ENCODE measurements at regions not wholly inside any gene's neighbourhood (a gene's known extent, or its start where the extent isn't known, plus 50 kb on each side); places are given as distances from the start of the nearest gene placed in this dataset.
"Not testable (repeated sequence)": the region's sequence is repeated elsewhere in the genome, so short reads cannot be mapped to it uniquely, and the experiment has no call there.

DNA sequence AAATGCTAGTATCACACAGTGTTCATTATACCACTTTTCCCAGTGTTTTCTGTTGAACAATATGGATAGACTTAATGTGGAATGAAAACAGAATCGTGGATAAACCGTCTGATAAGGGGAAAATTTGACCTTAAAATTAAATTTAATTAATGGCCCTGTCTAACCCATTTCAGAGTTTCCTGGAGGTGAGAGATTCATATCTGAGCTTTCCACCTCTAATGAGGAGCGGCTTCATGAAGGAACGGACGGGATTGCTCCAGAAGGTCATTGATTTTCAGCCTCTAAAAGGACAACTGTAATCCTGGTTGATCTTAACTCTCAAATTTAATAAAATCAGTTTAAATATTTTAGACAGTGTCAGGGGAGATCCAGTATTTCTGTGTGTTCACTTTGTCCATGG lies 874.9 kb downstream of the GRID1 start:
- no peak for DNase-seq

DNA sequence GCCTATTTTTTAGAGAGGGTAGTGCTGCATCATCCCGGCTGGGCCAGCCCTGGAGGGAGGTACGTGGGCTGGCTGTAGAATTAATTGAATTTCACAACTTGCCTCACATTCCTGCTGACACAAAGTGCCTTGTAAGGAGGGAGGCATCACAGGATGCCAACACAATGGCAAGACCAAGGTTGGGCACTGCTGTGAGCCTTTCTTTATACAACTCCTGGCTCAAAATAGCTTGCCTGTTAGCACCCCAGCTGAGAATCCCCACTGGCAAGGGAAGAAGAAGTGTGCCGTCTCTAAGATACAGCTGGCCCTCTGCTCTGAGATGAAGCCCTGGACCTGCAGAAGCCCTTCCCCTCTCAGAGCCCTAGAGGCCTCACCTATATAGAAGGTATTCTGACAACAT lies 873.9 kb downstream of the GRID1 start:
- DNase-seq, result no peak

DNA sequence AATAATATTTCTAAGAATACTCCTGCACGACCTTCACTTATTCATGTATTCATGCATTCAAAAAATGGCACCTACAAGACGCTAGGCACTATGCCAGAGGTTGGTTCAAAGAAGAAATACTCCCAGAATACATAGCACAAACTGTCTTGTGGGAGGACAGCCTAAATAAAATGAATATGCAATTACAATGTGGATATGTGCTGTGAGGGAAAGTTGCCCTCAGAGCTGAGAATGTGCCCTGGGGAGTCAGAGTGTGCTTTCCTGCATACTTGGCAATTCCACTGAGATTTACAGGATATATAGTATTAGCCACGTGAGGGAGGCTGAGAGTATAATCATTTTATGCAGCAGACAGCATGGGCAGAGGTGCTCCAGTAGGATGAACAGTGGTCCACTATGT lies 872.9 kb downstream of the GRID1 start:
- DNase-seq, result no peak

DNA sequence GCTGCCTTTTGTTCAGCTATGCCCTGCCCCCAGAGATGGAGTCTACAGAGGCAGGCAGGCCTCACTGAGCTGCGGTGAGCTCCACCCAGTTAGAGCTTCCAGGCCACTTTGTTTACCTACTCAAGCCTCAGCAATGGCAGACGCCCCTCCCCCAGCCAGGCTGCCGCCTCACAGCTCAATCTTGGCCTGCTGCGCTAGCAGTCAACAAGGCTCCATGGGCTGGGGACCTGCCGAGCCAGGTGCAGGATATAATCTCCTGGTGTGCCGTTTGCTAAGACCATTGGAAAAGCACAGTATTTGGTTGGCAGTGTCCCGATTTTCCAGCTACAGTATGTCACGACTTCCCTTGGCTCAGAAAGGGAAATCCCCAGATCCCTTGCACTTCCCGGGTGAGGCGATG lies 862.0 kb downstream of the GRID1 start:
- not testable (repeated sequence) for DNase-seq

DNA sequence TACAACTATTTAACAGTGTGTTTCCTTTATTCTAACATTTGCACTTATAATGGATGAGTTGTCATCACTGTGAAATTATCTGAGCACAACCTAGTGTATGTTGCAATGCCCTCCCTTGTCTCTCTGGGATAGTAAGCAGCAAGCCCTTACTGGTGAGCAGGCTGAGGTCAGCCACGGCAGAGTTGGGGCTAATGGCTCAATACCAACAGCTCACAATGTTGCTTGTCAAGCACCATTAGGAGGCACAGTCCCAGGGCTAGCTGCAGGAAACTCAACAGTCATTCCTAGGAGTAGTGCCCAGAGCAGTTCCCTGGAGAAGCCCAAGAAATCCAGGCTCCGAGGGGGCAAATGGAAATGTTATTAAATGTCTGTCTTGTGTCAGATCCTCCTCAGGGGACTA lies 858.4 kb downstream of the GRID1 start:
- no peak for DNase-seq

DNA sequence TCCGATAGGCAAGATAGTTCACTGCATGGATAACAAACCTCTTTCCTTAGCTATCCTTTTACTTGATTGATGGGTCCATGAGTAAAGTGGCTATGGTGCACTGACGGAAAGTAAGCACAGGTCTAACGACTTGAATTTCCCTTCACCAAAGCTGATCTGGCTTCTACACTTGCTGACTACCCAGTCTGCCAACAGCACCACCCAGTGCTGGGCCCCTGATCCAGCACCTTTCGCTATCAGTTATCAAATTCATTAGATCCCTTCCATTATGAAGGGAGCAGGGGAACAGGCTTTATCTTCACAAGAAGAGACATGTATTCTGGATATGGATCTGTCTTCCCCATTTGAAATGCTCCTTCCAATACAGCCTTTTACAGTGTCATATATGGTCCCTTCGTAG lies 855.9 kb downstream of the GRID1 start:
- DNase-seq, result no peak

DNA sequence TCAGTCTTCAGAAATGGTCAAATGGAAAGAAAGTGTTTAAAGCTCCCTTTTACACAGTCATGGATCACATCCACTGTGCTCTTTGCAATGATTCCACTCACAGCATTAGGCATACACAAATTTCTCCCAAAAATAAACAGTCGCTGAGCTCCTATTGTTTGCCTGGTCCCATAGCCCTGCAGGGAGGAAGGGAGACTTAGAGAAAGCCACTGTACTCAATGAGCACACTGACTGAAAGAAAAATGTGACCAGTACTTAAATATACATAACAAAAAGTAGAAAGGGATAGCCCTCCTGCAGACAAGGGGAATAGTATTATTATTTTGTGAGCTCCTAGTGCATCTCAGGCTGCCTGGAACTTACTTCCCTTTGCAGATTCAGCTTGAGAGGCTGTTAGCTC lies 853.2 kb downstream of the GRID1 start:
- no peak for DNase-seq

DNA sequence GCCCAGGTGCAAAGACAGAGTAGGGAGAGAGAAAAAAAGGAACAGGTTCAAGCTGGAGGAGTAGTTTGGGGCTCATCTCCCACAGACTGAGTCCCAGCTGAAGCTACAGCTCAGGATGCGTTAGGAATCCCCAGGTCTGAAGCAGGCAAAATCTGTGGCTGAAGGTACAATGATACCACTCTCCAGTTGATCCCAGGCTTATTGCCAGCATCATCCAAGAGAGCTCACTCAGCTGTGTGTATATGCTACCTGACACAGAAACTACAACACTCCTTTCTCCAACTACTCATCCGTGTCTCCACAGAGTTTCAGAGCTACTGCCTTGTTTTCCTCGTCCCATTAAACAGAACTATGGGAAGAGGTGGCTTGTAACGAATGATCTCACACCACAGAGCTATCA lies 851.3 kb downstream of the GRID1 start:
- no peak for DNase-seq

DNA sequence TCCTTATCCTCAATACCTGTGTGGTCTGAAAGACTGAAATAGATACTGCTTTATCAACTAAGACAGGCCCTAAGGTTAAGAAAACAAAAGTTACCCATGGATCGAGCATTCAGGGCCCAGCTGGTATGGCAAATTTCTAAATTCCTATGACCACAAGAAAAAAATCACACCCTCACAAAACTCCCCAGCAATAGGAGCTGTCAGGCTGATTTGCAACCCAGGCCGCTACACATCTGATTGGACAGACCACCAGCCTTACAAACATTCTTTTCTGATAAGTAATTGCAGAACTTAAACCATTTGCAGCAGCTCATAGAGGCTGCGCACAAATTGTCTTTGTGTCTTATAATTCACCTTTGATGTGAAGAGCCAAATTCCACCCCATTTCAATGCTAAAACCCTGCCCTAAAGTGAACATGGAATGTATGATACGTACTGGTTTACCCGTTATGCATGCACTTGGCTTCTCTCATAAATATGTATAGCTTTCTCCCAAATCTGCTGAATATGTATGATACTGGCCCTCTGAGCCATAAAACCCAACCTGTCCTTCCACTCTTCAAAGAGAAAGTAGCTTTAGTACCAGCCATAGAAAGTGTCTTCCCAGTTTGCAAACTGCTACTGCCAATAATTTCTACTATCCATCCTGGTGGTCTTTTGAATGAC lies 842.5 kb downstream of the GRID1 start:
- DNase-seq, result no peak

DNA sequence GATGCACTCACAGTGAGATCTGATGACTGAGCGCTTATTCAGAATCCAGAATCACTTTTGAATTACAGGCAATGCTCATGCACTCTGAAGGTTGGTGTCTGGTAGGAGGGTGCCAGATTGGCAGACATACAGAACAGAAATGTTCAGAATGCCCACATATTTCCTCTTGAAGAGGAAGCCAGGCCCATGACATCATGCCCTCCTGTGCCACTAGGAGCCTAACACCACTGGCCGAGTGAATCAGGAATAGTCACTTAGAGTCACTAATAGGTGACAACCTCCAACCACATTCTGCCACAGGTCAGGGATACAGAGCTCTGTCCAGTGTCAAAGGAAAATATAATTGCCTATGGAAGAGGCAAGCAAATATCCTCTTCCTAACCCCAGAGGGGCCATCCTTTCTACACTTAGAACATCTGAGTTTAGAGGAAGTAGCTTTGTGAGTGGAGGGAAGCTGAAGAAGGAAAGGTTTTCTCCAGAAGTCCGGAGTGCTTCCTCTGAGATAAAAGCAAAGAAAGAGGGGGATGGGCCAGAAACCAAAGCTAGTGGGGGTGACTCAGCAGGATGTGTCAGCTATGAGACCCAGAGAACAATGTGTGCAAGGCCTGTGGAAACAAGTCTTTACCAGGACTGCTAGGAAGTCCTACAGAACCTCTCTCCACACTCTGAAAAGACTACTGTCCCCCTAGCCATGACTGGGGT lies 838.8 kb downstream of the GRID1 start:
- DNase-seq, result no peak

DNA sequence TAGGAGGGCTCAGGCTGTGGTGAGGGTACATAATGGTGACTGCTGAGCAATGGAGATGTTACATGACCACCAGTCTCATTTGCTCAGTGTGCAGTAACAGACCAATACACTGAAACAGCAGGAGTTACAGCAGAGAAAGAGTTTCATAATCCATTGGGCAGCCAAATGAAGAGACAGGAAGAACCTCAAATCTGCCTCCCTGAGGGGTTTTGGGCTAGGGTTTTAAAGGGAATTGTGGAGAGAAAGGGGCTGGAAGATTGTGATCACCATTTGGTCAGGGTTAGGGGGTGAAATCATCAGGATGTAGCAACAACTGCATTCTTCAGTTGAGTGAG lies 838.3 kb downstream of the GRID1 start:
- no peak for DNase-seq

DNA sequence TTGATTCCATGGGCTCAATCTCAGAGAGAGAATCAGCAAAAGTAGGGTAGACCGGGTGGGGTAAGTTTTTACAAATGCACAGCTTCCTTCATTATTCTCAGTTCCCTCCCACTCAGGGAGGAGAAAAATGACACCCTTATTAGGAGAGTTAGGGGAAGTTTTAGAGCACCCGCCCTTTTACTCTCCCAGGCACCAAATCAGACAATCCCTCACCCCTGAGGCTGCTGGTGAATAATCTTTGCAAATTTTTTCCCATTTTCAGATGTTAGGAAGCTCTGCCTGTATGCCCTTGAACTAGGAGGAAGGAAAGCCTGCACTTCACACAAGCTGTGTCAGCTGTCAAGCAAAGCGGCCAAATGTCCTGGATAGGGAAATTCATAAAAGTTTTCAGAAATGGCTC lies 834.9 kb downstream of the GRID1 start:
- DNase-seq, result no peak

DNA sequence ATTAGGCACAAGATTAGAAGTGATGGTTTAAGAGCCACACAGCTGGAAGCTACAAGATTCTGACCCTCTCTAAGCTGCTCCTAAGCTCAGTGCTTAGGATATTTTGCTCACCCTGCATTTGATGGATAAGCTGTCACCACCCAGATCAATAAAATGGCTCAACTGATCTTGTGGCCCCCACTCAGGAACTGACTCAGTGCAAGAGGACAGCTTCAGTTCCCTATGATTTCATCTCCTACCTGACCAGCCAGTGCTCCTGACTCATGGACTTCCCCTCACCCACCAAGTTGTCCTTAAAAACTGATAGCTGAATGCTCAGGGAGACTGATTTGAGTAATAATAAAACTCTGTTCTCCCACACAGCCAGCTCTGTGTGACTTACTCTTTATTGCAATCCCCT lies 833.8 kb downstream of the GRID1 start:
- DNase-seq, result no peak

DNA sequence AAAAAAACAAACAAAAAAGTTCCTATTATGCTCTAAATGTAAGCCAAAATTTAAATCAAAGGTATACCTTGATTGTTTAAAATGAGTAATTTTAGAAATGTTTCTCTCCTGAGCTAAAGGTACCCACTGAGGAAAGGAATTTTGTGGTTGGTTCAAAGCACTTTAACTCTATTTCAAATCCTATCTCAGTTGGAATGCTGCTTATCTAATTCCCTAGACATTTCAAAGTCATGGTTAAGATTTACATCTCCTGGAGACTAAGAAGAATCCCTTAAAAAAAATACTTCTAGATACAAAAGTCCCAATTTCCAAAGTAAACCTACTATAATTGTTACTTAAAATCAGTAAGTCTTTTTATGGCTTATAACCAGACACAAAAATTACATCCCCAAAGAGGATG lies 830.7 kb downstream of the GRID1 start:
- no peak for DNase-seq

DNA sequence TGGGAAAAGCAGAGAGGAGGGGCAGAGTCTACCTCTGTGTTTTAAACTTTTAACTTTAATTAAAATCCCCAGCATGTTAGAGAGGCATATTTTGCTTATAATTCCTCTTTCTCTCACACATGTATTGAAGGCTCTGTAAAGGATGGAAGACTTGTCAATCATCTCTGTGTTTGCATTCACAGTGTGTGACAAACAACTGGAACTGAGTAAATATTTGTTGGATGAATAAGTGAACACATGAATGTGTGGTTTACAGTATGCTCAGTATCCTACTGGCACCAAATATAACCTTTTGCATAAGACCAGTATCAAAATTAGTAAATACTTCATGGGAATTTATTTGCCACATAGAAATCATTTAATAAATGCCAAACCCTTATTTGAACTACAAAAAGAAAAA lies 829.0 kb downstream of the GRID1 start:
- no peak for DNase-seq

DNA sequence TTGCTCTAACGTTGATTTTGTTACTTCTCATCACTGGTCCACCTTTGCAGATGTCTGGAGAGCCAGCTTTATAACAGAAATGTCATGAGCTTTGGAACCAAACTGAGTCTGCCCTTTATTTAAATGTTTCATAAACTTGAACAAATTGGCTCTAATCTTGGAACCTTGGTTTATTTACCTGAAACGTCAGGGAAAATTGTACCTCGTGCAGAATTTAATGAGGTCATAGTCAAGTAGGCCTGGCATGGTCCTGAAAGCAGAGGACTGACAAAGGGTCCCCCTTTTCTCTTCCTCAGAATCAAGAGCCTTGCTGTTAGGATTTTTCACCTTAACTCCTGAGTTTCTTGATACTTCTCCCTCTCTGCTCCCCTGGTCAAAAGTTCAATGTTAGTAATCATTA lies 828.0 kb downstream of the GRID1 start:
- no peak for DNase-seq

DNA sequence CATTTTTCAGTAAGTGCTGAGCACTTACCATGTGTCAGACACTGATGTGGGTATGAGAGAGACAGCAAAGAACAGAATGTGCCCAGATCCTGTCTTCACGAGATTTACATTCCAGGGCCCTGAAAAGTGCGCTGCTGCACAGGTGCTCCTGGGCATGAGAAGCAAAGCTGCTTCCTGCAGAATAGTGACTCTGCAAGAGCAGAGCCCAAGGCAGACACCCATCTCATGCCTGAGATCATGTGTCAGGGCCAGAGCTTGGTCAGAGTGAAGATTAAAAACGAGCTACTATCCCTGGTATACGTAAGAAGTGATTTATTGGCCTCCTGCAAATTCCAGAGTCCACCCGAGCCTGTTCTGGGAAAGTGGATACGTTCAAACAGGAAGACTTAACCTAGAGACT lies 824.4 kb downstream of the GRID1 start:
- no peak for DNase-seq

DNA sequence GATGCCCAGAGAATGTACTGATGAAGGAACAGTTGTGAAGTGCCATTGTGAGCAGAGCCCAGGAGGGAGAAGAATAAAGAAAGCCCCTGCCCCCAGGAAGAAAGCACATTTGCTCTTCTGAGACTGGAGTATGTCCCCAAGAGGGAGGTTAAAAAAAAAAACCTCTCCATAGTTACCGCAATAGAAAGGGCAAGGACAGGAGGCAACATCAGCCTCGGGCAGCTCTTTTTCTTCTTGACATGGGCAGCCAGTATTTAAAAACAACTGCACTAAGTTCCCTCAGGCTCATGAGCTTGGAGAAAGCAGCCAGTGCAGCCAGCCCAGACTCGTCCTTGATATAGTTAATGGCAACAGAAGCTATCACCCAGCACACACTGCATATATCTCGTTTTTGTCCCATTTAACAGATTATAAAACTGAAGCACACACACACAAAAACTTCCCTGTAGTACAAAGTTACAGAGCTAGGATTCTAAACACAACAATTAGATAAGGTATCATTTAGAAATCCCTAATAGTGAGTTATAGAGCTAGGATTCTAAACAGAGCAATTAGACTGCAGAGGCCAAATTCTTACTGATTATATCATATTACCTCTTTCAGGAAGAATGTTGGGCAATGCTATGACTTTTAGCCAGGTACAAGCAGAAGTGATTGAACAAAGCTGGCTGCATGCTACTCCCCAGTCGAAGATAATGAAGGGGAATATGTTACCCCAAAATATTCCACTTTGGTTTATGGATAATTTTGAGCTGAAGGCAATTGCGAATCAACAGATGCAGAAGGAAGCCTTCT lies 823.5 kb downstream of the GRID1 start:
- DNase-seq, result no peak

DNA sequence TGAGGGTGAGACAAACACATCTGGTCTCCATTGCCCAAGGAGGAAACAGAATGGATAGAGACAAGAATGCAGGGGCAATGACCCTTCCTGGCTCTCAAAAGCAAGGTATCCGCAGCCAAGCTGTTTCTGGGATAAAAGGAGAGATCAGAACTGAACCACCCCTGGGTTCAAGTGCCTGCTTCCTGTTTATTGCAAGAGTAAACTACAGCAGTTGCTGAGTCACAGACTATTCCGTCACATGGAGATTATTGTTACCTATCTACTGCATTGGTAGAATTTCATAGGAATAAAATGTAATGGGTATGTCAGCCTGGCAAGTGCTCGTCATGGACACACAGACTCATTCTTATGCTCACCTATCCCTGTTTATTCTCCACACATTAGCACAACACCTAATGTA lies 821.6 kb downstream of the GRID1 start:
- DNase-seq, result no peak

DNA sequence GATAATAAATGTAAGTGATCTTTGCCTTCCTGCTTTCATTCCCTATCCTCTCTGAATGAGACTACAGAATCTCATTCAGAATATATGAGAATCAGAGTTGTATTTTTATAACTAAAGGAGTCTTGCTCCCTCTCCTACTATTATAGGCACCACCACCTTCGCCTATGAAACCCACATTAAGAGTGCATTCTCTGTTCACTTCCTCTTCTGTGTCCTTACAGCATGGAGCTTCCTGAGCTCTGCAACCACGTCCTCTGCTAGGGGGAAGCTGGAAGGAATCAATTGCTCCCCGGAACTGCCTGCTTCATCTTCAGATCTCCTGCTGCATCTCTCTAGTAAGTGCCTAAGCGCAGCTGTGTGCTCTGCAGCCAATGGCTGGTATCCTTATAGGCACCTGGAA lies 820.7 kb downstream of the GRID1 start:
- DNase-seq, result no peak

DNA sequence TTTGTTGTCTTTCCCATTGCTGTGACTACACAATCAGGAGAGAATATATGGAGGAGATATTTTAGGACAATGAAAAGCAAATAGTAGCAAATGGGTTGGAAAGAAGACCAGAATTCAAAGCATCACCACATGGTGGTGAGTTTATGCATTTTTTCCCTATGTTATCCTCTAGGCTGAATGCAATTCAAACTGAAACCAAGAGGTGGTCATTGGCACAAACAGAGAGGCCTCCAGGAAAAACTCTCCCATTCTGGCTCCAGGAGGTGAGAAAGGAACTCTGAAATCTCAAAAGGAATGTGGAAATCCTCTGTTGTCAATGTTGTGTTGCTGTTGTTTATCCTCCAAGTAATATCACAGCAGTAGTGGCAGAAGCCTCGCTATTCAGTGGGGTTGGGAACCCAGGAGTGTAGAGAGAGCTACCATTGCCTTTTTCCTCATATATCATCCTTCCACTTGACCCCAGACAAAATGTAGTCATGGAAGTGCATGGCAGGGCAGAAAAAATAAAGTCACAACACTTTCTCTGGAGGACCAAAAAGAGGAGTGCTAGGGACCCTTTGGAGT lies 819.1 kb downstream of the GRID1 start:
- no peak for DNase-seq

DNA sequence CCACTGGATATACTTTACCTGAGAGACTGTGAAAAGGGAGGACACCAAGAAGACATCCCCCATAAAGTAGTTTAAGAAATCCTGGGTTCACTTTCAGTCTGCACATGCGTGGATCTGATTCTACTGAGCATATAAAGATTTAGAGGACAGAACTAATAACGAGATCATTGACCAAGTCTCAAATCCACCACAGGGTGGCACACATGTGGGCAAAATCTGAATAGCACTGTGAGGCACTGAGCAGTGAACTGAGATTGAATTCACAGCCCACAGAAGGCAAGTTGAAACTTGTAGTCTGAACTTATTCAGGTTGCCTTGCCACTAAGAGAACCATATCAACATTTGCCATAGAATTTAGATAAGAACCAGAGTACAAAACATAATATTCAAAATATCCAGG lies 818.6 kb downstream of the GRID1 start:
- peak; percentile 27 for DNase-seq
